ENCODE measurements at regions not wholly inside any gene's neighbourhood (a gene's known extent, or its start where the extent isn't known, plus 50 kb on each side); places are given as distances from the start of the nearest gene placed in this dataset.
"Not testable (repeated sequence)": the region's sequence is repeated elsewhere in the genome, so short reads cannot be mapped to it uniquely, and the experiment has no call there.

DNA sequence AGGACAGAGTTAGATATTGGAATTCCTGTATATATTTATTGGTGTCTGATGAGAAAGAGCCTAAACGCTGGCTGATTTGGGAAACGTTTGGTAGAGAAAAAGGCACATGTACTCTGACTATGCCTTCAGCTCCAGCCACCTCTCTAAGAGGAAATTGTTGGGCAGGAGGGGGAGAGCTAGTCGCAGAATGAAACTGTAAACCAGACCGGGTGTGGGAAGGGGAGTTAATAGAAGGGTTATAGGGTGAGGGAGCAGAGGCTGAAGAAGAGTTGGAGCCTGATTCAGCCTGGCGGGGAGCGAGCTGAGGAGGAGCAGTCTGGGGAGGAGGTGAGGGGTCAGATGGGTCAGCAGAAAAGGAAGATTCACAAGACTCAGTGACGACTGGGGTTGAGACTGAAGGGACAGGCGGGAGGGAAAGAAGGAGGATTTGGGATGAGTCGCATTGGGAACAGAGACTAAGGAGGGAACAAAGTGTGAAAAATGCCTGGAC, 54.2 kb upstream of the RHOU start:
- not testable (repeated sequence) for DNase-seq

DNA sequence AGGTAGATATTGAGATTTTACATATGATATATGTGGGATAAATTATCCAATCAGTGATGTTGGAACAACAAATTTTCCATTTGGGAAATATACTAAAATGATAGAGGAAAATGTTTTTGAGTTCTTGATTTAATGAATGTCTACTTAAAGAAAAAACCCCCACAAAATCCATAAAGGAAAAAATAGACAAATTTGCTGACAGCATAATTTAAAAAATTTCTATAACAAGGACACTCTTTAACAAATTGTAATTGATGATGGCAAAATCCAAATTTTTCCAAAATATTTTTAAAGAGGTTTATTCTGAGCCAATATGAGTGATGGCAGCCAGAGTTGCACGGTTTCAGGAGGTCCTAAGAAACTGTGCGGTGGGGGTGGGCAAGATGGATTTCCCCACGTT, 51.9 kb upstream of the RHOU start:
- DNase-seq: no peak

DNA sequence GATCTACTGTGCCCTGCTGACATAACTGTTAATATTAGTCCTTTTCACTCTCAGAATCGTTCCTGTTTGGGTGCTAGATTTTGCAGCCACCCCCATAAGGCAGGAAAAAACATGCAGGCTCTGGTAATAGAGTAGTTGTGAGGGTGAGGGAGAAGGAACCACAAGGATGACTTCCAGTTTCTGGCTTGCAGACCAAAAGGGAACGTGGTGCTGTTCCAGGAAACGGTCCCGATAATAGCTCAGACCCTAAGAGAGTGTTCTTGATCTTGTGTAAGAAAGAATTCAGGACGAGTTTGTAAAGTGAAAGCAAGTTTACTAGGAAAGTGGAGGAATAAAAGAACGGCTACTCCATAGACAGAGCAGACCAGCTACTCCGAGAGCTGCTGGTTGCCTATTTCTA, 50.7 kb upstream of the RHOU start:
- no peak for DNase-seq

DNA sequence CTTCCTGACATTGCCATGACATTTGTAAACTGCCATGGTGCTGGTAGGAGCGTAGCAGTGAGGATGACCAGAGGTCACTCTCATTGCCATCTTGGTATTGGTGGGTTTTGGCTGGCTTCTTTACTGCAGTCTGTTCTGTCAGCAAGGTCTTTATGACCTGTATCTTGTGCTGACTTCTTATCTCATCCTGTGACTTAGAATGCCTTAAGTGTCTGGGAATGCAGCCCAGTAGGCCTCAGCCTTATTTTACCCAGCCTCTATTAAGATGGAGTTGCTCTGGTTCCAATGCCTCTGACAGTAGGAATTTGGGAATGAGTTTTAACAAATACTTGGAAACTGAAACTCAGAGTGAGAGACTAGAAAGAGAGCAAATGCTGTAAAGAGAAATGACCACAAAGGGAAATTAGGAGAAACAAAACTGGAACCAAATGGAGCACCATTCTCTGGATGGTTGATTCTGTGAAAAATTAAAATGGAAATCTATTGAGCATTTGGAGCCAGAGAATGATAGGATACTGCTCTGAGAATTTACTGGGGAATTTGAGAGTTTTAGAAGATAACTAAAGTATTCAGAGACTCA, 50.1 kb upstream of the RHOU start:
- DNase-seq: no peak

Data from activated T-cell treated with anti-CD3 and anti-CD28 coated beads, Interleukin-2, amount 50 U/mL, for 1 hour (primary cell).